Jurkat, Clone E6-1 (cell line): ENCODE measurements at regions not wholly inside any gene's neighbourhood (a gene's known extent, or its start where the extent isn't known, plus 50 kb on each side); places are given as distances from the start of the nearest gene placed in this dataset.
A peak's percentile ranks its signal among the peaks of the same experiment; 100 is the strongest.

Experiments used
- DNase-seq: peaks from one replicate; pipeline ENCODE4 v3.0.0-alpha.2; 2011; ENCODE audit warnings: low read depth, low spot score
- H3K4me3 ChIP-seq: 2 replicates; pipeline ENCODE4 v1.5.1; 2011; ENCODE audit warnings: mild to moderate bottlenecking, low read length, control low read depth, moderate library complexity

- no peak overlapping the region for H3K4me3 ChIP-seq
- DNase-seq = no peak
Observed at GRCh38 chr1:55376897-55377296, 161.7 kb upstream of the USP24 start.

DNA sequence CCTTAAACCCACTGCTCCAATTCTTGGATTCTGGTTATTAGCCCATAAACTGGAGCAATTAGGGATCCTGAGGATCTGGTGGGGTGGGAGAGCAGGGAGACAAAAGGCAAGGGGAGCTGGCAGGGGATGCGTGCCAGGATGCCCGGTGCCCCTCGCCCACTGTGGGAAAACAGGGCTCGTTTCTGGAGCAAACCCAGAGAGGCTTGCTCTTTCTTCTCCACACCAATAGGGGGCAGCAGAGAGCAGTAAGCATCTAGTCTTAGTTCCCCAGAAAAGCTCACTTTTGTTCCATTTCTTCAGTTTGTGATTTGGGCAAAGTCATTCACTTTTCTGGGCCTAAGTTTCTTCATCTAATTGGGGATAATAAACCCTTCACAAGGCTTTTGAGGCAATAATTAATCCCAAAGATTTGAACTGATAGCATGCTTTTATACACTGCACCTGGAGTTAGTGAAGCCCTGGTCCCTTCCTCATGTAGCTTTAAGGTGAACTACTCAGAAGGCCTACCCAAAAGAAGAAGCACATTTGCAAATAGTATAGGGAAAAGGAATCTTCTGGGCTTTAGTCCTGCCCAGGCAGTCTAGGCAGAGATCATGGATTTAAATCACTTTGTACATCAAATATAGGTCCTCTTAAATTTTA, 160.6 kb upstream of the USP24 start:
- no peak overlapping the region for H3K4me3 ChIP-seq
- DNase-seq = peak; percentile 42

DNA sequence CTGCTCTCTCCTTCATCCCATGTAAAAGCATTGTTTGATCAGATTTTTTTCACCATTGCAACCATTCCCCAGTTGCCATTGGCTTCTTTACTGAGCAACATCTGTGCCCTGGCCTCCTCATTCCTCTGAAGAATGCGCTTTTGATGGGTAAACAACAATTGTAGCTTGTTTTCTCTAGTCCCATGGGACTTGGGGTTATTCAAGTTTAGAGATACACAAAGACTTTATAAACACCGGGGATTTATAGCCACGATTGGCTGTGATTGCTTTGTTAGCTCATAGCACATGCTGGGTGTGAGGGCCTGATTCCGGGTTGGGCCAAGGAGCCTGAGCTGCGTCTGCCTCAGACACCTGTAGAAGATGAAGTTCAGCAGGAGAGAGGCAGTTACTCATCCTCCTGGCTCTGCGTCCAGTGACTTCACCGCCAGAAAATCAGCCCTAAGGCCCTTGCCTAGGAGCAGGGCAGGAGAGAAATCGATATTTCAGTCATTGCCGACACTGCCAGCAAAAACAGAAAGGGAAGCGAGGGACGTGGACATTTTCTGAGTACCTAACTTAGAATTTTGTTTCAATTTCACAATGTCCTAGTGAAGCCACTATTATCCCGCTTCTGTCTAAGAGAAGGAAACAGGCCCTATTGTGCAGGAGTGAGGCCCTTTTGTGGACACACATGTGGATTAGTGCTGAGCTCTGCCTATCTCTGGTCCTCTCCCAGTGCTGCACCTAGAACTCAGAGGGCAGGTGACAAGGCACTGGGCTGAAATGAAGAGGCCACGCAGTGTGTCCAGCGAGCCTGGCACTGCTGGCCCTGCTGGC, 159.8 kb upstream of the USP24 start:
- H3K4me3 ChIP-seq = no peak overlapping the region
- no peak for DNase-seq

- H3K4me3 ChIP-seq = no peak overlapping the region
- DNase-seq = no peak
Observed at GRCh38 chr1:55374216-55374615, 159.1 kb upstream of the USP24 start.

DNA sequence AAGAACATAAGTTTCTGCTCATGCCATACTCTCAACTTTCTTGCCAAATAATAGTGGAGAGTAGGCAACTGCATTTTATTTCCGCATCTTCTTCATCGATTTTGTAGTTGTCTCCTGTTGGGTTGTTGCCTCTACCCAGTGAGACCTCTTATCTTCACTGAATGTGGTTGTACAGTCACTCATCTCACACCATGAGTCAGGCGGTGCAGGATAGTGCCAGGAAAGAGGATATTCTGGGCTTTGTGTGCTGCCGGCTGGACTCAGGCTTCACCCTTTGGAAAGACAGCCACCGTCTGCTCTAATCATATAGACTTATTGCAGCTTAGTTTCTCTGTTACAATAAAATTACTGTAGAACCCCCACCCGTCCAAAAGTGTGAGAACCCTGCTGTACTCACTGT, 154.3 kb upstream of the USP24 start:
- H3K4me3 ChIP-seq = no peak overlapping the region
- DNase-seq = no peak

GRCh38 chr1:55368698-55369097, 153.5 kb upstream of the USP24 start:
- no peak for DNase-seq

DNA sequence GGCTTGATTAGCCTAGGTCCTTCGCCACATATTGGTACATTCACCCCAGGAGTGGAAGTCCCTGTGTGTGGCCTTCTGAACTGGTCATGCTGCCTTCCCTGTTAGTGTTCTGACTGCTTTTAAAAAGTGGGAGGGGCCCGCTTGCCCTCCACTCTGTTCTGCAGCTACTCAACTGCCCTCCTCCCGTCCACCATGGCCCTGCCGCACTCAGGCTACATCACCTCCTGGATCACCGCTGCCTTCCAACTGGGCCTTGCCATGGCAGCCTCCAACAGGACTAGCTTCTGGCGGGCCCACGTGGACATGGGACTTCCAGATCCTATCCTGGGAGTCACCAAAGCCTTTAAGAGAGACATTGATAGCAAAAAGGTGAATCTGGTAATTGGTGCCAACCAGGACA, 152.1 kb upstream of the USP24 start:
- DNase-seq = no peak
- no peak overlapping the region for H3K4me3 ChIP-seq

More at GRCh38 chr1:55368698-55369097, 153.5 kb upstream of the USP24 start:
- H3K4me3 ChIP-seq = no peak overlapping the region

DNA sequence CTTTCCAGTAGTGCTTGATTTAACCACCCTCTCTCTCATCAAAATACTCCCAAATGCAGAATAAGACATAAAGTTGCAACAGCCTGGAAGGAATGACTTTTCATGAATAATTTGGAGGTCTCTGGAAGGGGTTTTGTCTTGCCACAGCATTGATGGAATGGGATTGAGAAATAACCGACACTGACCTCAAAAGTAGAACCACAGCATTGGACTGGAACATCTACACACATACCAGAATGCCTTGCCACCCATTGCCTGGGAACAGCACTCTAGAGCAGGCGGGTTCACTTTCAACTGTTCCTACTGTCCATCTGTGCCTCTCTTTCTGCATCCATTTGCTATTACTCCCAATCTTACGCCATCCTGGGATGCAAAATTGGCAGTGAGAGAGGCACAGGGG, 149.1 kb upstream of the USP24 start:
- DNase-seq = no peak
- H3K4me3 ChIP-seq = no peak overlapping the region

GRCh38 chr1:55363268-55363667, 148.1 kb upstream of the USP24 start:
- DNase-seq = peak; percentile 92
- H3K4me3 ChIP-seq = no peak overlapping the region; the same call in 1 of the 2 replicates

- DNase-seq = no peak
- H3K4me3 ChIP-seq = no peak overlapping the region
Observed at GRCh38 chr1:55362558-55362957, 147.4 kb upstream of the USP24 start.

- DNase-seq = no peak
- no peak overlapping the region for H3K4me3 ChIP-seq
Observed at GRCh38 chr1:55359611-55360010, 144.4 kb upstream of the USP24 start.

GRCh38 chr1:55358581-55358980, 143.4 kb upstream of the USP24 start:
- no peak for DNase-seq

DNA sequence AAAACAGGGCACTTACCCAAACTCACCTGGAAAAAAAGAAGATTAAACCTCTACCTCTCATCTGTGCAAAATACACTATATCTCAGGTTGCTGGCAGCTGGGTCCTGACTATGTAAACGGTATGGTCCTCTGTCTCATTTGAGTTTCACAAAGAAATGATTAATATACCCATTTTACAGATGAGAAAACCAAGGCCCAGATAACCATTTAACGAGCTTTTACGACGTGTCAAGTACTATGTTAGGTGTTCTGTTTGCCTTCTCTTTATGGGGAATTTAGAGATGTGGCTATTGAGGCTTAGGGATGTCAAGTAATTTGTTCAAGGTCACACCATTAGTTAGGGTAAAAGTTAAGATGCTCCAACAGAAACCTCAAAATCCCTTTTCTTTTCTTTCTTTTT, 140.4 kb upstream of the USP24 start:
- no peak overlapping the region for H3K4me3 ChIP-seq
- DNase-seq = no peak

More at GRCh38 chr1:55358581-55358980, 143.4 kb upstream of the USP24 start:
- H3K4me3 ChIP-seq = no peak overlapping the region

GRCh38 chr1:55353707-55354620, 138.8 kb upstream of the USP24 start:
- H3K4me3 ChIP-seq = no peak overlapping the region
- DNase-seq = no peak

- no peak for DNase-seq
- H3K4me3 ChIP-seq = no peak overlapping the region
Observed at GRCh38 chr1:55352811-55353180, 137.6 kb upstream of the USP24 start.

- DNase-seq = no peak
- no peak overlapping the region for H3K4me3 ChIP-seq
Observed at GRCh38 chr1:55352080-55352810, 137.1 kb upstream of the USP24 start.

- H3K4me3 ChIP-seq = no peak overlapping the region
- no peak for DNase-seq
Observed at GRCh38 chr1:55348356-55348755, 133.2 kb upstream of the USP24 start.

DNA sequence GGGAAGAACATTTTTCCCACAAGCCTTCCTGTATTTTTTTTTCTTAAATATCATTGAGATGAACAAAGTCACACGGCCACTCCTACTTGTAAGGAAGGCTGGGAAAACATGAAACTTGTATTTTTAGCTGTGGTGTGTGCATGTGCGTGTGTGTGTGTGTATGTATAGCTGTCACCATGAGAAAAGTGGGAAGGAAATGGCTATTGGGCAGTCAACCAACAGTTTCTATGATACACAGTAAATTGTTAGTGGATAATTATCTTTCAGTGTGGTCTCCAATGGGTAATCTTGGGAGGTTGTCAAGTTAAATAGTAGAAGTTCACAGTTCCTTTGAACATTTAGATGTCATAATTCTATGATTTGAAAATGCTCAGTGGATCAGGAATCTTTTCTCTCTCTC, 132.7 kb upstream of the USP24 start:
- no peak for DNase-seq
- no peak overlapping the region for H3K4me3 ChIP-seq

DNA sequence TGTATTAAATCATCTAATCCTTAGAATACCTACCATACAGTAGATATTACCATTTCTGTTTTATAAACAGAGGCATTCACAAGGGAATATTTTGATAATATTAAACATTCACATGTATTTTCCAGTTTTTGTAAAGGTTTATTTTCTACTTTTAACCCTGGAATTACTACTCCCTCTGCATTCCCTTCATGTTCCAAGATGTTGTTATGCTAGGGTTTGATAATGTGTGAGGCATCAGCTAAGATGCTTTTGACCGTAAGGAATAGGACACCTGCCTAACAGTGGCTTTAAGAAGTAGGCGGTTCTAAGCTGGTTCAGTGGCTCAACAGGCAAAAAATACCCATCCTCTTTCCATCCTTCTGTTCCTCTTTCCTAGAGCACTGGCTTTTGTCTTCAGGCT, 131.9 kb upstream of the USP24 start:
- no peak for DNase-seq

More for the DNA sequence above, 131.9 kb upstream of the USP24 start:
- H3K4me3 ChIP-seq = no peak overlapping the region
